ENCODE measurements at regions not wholly inside any gene's neighbourhood (a gene's known extent, or its start where the extent isn't known, plus 50 kb on each side); places are given as distances from the start of the nearest gene placed in this dataset.
A peak's percentile ranks its signal among the peaks of the same experiment; 100 is the strongest.

DNA sequence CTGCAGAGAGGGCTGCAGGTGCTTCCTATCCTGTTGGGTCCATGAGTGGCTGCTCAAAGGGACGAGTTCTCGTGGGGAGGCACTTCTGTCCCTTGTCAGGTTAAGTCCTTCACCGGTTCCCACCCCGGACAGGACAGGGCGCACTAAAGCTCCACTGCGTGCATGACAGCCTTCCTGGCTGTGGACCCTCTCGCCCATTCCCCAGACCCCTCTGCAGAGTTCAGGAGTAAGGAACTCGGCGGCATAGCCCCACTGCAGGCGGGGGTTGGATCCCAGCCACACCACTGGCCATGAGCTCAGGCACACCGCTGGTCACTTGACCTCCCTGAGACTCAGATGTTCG lies 147.5 kb upstream of the ID2 start:
- H3K4me3 ChIP-seq (ENCODE audit: low read depth, low read length): no peak overlapping the region
- TF ChIP-seq, protein P1, sequence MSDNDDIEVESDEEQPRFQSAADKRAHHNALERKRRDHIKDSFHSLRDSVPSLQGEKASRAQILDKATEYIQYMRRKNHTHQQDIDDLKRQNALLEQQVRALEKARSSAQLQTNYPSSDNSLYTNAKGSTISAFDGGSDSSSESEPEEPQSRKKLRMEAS (IDR thresholded peaks at IDR 0.05; ENCODE audit: low read depth, low read length): no peak
- TF ChIP-seq POLR2A (IDR thresholded peaks at IDR 0.05; ENCODE audit: extremely low read depth, insufficient read length) (no peak), MYC (IDR thresholded peaks at IDR 0.05; ENCODE audit: low read depth, low read length) (no peak)
- TF ChIP-seq, protein P2, sequence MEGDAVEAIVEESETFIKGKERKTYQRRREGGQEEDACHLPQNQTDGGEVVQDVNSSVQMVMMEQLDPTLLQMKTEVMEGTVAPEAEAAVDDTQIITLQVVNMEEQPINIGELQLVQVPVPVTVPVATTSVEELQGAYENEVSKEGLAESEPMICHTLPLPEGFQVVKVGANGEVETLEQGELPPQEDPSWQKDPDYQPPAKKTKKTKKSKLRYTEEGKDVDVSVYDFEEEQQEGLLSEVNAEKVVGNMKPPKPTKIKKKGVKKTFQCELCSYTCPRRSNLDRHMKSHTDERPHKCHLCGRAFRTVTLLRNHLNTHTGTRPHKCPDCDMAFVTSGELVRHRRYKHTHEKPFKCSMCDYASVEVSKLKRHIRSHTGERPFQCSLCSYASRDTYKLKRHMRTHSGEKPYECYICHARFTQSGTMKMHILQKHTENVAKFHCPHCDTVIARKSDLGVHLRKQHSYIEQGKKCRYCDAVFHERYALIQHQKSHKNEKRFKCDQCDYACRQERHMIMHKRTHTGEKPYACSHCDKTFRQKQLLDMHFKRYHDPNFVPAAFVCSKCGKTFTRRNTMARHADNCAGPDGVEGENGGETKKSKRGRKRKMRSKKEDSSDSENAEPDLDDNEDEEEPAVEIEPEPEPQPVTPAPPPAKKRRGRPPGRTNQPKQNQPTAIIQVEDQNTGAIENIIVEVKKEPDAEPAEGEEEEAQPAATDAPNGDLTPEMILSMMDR (IDR thresholded peaks at IDR 0.05; ENCODE audit: low read depth, low read length): no peak
- DNase-seq (ENCODE audit: low read depth): peak; percentile 31

DNA sequence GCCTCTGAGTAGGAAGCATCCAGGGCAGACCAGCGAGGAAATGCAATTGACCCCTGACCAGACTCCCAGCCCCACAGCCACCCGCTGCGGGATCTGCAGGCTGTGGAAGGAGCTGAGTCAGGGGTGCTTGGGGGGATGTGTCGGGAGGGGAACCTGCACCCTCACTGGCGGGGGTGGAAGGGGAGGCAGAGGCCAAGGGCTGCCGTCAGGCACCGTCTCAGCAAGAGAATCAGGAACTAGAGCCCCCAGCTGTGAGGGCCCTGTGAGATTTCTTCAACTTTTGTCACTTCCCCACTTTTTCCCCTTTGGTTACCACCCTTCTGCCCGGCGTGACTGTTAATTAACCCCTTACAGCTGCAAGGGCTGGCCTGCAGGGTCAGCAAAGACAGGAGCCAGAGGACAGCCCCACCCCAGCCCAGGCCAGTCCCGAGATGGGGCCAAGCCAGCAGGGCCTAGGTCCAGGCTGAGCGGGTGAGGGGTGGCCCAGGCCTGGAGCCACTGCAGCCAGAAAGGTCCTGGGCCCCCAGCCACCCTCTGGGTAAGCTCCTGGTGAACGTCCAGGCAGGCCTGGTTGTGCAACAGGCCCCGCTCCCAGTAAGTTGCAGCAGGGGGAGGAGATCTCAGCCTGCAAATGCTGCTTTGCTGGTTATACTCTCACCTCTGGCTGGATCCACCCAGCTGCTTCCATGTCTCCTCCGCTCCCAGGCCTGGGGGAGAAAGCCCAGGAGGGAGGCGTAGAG lies 147.0 kb upstream of the ID2 start:
- peak; percentile 96 for DNase-seq (ENCODE audit: low read depth)
- no peak overlapping the region for H3K4me3 ChIP-seq (ENCODE audit: low read depth, low read length)
- TF ChIP-seq, protein P1 (IDR thresholded peaks at IDR 0.05; ENCODE audit: low read depth, low read length): no peak
- TF ChIP-seq MYC (IDR thresholded peaks at IDR 0.05; ENCODE audit: low read depth, low read length) (no peak), POLR2A (IDR thresholded peaks at IDR 0.05; ENCODE audit: extremely low read depth, insufficient read length) (no peak)
- TF ChIP-seq, protein P2 (IDR thresholded peaks at IDR 0.05; ENCODE audit: low read depth, low read length): no peak

DNA sequence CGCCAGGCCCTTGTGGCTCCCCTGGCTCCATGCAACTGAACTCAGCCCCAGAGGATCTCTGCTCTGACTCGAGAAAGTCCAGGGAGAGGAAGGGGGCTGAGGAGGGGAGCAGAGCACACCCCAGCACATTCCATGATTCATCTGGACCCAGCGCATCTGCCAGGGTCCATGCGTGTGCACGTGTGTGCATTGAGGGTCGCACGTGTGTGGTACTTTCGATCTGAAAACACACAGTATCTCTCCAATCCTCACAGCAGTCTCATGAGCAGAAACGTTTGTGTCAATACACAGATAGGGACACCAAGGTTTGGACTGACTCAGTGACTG lies 146.4 kb upstream of the ID2 start:
- DNase-seq (ENCODE audit: low read depth): no peak
- TF ChIP-seq, protein P1 (IDR thresholded peaks at IDR 0.05; ENCODE audit: low read depth, low read length): peak; percentile 53; the same call in 1 of the 2 replicates
- TF ChIP-seq MYC (IDR thresholded peaks at IDR 0.05; ENCODE audit: low read depth, low read length) (no peak; the same call in 1 of the 2 replicates), POLR2A (IDR thresholded peaks at IDR 0.05; ENCODE audit: extremely low read depth, insufficient read length) (no peak)
- H3K4me3 ChIP-seq (ENCODE audit: low read depth, low read length): no peak overlapping the region

DNA sequence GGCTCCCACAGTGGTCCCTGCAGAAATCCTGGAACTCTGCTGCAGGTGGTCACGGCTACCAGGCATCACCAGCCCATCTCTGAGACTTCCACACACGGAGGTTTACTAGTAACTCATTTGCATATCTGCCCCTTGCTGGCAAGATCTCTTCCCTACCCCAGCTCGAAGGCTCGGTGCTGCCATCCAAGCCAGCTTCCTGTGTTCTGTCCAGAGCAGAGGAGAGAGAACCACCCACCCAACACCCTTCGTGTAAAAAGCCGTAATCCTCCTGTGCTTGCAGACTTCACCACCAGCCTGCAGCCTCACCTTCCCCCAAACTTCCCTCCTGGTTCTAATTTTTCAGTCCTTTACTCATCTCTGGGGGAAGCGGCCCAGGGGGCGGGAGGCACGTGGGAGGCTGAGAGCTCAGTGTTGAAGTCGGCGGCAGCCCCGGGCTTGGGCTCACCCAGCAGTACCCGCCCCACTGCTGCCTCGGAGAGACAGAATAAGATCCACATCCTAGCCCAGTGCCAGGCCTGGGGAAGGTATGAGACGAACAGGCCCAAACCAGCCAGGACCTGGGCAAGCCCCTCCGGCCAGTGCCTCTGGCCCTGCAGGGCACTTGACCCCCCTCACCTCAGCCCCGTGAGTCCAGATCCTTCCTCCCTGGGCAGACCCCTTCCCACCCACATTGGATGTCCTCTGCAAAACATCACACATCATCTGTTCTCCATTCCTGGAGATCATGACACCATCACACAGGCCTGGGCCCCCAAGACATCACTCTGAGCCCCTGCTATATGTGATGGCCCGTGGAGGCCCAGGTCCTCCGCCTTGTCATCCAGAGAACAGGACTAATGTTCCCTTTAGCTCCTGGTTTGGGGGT lies 145.8 kb upstream of the ID2 start:
- peak; percentile 86 for DNase-seq (ENCODE audit: low read depth)
- no peak overlapping the region for H3K4me3 ChIP-seq (ENCODE audit: low read depth, low read length)
- TF ChIP-seq MYC (IDR thresholded peaks at IDR 0.05; ENCODE audit: low read depth, low read length): no peak
- TF ChIP-seq POLR2A (IDR thresholded peaks at IDR 0.05; ENCODE audit: extremely low read depth, insufficient read length): no peak
- TF ChIP-seq, protein P2 (IDR thresholded peaks at IDR 0.05; ENCODE audit: low read depth, low read length): no peak
- TF ChIP-seq, protein P1 (IDR thresholded peaks at IDR 0.05; ENCODE audit: low read depth, low read length): peak; percentile 73

DNA sequence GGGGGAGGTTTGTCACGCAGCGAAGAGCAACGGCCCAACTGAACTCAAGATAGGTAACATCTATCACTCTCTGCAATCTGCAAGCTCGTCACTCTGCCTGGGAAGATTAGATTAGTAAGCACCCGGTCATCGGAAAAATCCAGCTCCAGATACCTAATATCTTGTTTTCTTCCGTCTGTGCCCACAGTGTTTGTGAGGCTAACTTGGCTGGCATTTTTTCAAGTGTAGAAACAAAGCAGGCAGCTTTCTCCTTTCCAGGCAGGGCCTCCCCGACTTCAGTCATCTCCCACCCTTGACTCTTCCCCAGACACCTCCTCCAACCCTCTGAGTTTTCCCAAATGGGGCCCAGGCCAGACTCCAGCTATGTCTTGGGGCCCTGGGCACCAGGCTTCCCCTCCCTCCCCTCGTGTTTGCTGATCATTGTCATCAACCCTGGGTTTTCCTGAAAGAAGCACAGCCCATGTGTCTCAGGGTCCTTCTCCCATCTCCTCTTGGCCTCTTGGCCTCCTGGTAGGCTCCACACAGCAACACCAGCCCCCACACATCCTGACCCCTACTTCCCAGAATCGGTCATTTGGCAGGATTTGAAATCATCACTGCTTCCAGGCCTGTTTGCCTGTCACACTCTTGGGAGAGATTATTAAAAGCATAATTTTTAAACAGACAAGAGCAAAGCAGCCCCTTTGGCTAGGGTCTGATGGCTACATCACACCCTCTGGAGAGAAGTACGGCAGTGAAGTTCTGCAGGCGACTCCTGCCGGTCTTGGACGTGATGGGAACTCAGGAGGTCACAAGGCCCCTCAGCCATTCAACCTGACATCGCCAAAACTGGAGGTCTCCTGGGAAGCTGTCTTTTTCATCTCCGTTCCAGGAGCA lies 144.9 kb upstream of the ID2 start:
- TF ChIP-seq, protein P1 (IDR thresholded peaks at IDR 0.05; ENCODE audit: low read depth, low read length): no peak
- TF ChIP-seq, protein P2 (IDR thresholded peaks at IDR 0.05; ENCODE audit: low read depth, low read length): no peak
- no peak for TF ChIP-seq MYC (IDR thresholded peaks at IDR 0.05; ENCODE audit: low read depth, low read length)
- no peak for TF ChIP-seq POLR2A (IDR thresholded peaks at IDR 0.05; ENCODE audit: extremely low read depth, insufficient read length)
- no peak overlapping the region for H3K4me3 ChIP-seq (ENCODE audit: low read depth, low read length)
- DNase-seq (ENCODE audit: low read depth): no peak

Measured in NB4 (cell line).